Coronary artery (tissue), 2 donors: ENCODE measurements at regions not wholly inside any gene's neighbourhood (a gene's known extent, or its start where the extent isn't known, plus 50 kb on each side); places are given as distances from the start of the nearest gene placed in this dataset.

Experiments
- DNase-seq: peaks from one replicate; pipeline ENCODE4 v3.0.0-alpha.2; 2017; ENCODE audit warnings: low spot score
- H3K27ac ChIP-seq, 2 donors: fragments of 200-600 bp; sonication (generic); one replicate each; pipeline ENCODE4 v1.5.1; 2016 to 2019
- H3K4me3 ChIP-seq: fragments of 200-600 bp; sonication (generic); 2 replicates; pipeline ENCODE4 v1.5.1; 2016; ENCODE audit warnings: mild to moderate bottlenecking, moderate library complexity
- CTCF ChIP-seq: fragments of 200-600 bp; sonication (generic); IDR thresholded peaks from one replicate; pipeline ENCODE4 v1.5.1; 2019; ENCODE audit warnings: antibody characterized with exemption

- no peak for DNase-seq
- Histone ChIP-seq H3K27ac (no peak overlapping the region), H3K4me3 (no peak overlapping the region)
- no peak for TF ChIP-seq CTCF
Observed at GRCh38 chr10:59012839-59013238, 163.6 kb upstream of the PHYHIPL start.

GRCh38 chr10:59016043-59016442, 160.4 kb upstream of the PHYHIPL start:
- Histone ChIP-seq H3K4me3 (no peak overlapping the region), H3K27ac (no peak overlapping the region)
- TF ChIP-seq CTCF: no peak
- no peak for DNase-seq

- H3K27ac ChIP-seq: peak overlapping the region; percentile 69 to 72
- H3K4me3 ChIP-seq: peak overlapping the region; percentile 50
- DNase-seq: no peak
- no peak for TF ChIP-seq CTCF
Observed at GRCh38 chr10:59018977-59019376, 157.5 kb upstream of the PHYHIPL start.

- no peak for DNase-seq
- Histone ChIP-seq H3K4me3 (peak overlapping the region; percentile 50), H3K27ac (peak overlapping the region in 1 of 2 donors; percentile 72)
- TF ChIP-seq CTCF: no peak
Observed at GRCh38 chr10:59019603-59020002, 156.8 kb upstream of the PHYHIPL start.

- Histone ChIP-seq H3K4me3 (no peak overlapping the region), H3K27ac (no peak overlapping the region)
- DNase-seq: no peak
- no peak for TF ChIP-seq CTCF
Observed at GRCh38 chr10:59020502-59020901, 155.9 kb upstream of the PHYHIPL start.

GRCh38 chr10:59025981-59026765, 150.3 kb upstream of the PHYHIPL start:
- Histone ChIP-seq H3K27ac (no peak overlapping the region), H3K4me3 (no peak overlapping the region)
- DNase-seq: no peak
- TF ChIP-seq CTCF: no peak

- TF ChIP-seq CTCF: no peak
- DNase-seq: no peak
- Histone ChIP-seq H3K4me3 (no peak overlapping the region), H3K27ac (no peak overlapping the region)
Observed at GRCh38 chr10:59027975-59028655, 148.3 kb upstream of the PHYHIPL start.
